PC-9 (cell line): ENCODE measurements at regions not wholly inside any gene's neighbourhood (a gene's known extent, or its start where the extent isn't known, plus 50 kb on each side); places are given as distances from the start of the nearest gene placed in this dataset.

Experiments
- EZH2 ChIP-seq: fragments of 200-600 bp; sonication (generic); IDR thresholded peaks from 2 replicates; pipeline ENCODE4 v1.8.0; 2017; ENCODE audit warnings: antibody characterized with exemption, low read depth
- TF ChIP-seq, protein P1 (sequence below): fragments of 200-600 bp; sonication (generic); conservative IDR thresholded peaks from 2 replicates; pipeline ENCODE4 v1.6.1; 2017; ENCODE audit warnings: mixed run types, antibody characterized with exemption, mild to moderate bottlenecking, moderate library complexity

DNA sequence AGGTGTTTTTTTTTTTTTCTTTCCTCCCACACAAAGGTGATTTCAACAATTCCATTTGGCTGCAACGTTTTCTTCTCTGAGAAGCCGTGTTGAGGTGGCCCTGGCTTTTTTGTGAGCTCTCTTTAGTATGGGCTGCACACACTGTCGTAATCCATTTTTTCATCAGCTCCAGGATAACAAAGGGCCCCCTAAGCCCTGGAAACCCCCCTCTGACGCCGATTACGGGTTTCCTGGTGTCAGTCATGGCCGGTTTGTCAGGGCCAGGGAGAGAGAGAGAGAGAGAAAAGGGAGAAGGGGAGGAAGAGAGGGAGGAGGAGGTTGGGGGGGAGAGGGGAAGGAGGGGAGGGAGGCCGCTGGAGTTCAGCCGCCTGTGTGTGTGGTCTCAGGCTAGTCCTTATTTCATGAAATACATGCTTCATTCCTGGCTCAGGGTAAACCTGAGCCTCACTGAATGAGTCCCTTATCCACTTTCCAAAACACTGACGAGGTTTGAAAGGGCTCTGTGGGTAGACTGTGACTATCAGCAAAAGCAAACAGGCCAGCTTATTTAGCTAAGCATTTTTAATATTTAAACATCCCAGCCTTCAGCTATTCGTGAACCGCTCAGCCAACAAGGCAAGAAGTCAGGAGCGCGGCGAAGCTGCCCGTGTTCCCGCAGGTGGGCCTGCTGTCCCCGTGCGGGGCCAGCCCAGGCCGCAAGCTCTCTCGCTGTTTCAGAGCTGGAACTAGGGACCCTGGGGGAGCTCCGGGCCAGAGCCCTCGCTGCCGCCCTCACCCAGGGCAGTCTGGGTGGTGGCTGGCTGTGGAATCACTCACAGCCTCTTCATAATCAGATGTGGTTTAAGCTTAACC, 172.8 kb downstream of the ERCC6L2 start:
- TF ChIP-seq, protein P1, sequence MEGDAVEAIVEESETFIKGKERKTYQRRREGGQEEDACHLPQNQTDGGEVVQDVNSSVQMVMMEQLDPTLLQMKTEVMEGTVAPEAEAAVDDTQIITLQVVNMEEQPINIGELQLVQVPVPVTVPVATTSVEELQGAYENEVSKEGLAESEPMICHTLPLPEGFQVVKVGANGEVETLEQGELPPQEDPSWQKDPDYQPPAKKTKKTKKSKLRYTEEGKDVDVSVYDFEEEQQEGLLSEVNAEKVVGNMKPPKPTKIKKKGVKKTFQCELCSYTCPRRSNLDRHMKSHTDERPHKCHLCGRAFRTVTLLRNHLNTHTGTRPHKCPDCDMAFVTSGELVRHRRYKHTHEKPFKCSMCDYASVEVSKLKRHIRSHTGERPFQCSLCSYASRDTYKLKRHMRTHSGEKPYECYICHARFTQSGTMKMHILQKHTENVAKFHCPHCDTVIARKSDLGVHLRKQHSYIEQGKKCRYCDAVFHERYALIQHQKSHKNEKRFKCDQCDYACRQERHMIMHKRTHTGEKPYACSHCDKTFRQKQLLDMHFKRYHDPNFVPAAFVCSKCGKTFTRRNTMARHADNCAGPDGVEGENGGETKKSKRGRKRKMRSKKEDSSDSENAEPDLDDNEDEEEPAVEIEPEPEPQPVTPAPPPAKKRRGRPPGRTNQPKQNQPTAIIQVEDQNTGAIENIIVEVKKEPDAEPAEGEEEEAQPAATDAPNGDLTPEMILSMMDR, result no peak
- TF ChIP-seq EZH2, result no peak
